Naive thymus-derived CD8-positive, alpha-beta T cell (primary cell): ENCODE measurements at regions not wholly inside any gene's neighbourhood (a gene's known extent, or its start where the extent isn't known, plus 50 kb on each side); places are given as distances from the start of the nearest gene placed in this dataset.

Source experiments
- ATAC-seq, 2 donors: fragments of 150-1000 bp; cut with Tn5 transposase in 1 of 2; sonication (Bioruptor Pico), chemical (Tn5 transposase) in 1 of 2; 1 replicate in 1 of 2; 2 replicates in 1 of 2; pipeline ENCODE4 v1.10.0; 2021; ENCODE audit warnings: mild to moderate bottlenecking in 2 of 2, moderate library complexity in 2 of 2
- POLR2A ChIA-PET: fragments of 350-600 bp; sonication (Branson Sonifier 250); formaldehyde crosslinking; loops from one replicate; lab custom pipeline; 2021; ENCODE audit warnings: antibody characterized with exemption; lab: Charles Lee
- DNase-seq, 10 donors: peaks; one replicate each; pipeline versions ENCODE4 v3.0.0 to v3.0.0-alpha.2; 2020 to 2022
- H3K27ac Mint-ChIP-seq, 10 donors: one replicate each; pipeline ENCODE4 v1.8.0; 2020 to 2022; ENCODE audit warnings: mild to moderate bottlenecking in 10 of 10, mixed read lengths in 10 of 10, moderate library complexity in 4 of 10, inconsistent platforms in 1 of 10
- H3K27me3 Mint-ChIP-seq, 5 donors: one replicate each; pipeline ENCODE4 v1.8.0; 2021 to 2022; ENCODE audit warnings: mixed read lengths in 5 of 5
- H3K36me3 Mint-ChIP-seq, 3 donors: one replicate each; pipeline ENCODE4 v1.8.0; 2020 to 2022; ENCODE audit warnings: mixed read lengths in 3 of 3, mild to moderate bottlenecking in 2 of 3, inconsistent platforms in 1 of 3
- H3K4me1 Mint-ChIP-seq, 4 donors: one replicate each; pipeline ENCODE4 v1.8.0; 2021 to 2022; ENCODE audit warnings: mixed read lengths in 4 of 4
- H3K4me3 Mint-ChIP-seq, 10 donors: one replicate each; pipeline ENCODE4 v1.8.0; 2020 to 2022; ENCODE audit warnings: mild to moderate bottlenecking in 10 of 10, mixed read lengths in 10 of 10, moderate library complexity in 6 of 10, inconsistent platforms in 1 of 10
- H3K9me3 Mint-ChIP-seq, 9 donors: one replicate each; pipeline ENCODE4 v1.8.0; 2020 to 2022; ENCODE audit warnings: mixed read lengths in 9 of 9, mild to moderate bottlenecking in 3 of 9, inconsistent platforms in 1 of 9, moderate library complexity in 1 of 9

- POLR2A ChIA-PET: no interaction called here
Measured at GRCh38 chr1:4557949-4558348, 96.5 kb upstream of the AJAP1 start.

GRCh38 chr1:4561205-4561604 is 93.2 kb upstream of the AJAP1 start:
- no peaks in the 10 kb centered on the region for H3K4me1 Mint-ChIP-seq
- POLR2A ChIA-PET: no interaction called here
- no peak overlapping the region for H3K27ac Mint-ChIP-seq
- ATAC-seq (no peak), DNase-seq (no peak)
- no peaks in the 10 kb centered on the region for H3K36me3 Mint-ChIP-seq
- peaks cover 0 to 1% (median 0%) of the 10 kb centered on the region in 9 donors for H3K9me3 Mint-ChIP-seq
- H3K27me3 Mint-ChIP-seq: peaks cover 12 to 36% (median 15%) of the 10 kb centered on the region in 5 donors
- no peak overlapping the region for H3K4me3 Mint-ChIP-seq

More at GRCh38 chr1:4557949-4558348, 96.5 kb upstream of the AJAP1 start:
- ATAC-seq: no peak
- DNase-seq: no peak
- no peak overlapping the region for H3K4me3 Mint-ChIP-seq
- H3K4me1 Mint-ChIP-seq: no peaks in the 10 kb centered on the region
- H3K27ac Mint-ChIP-seq: no peak overlapping the region
- peaks cover 12 to 47% (median 18%) of the 10 kb centered on the region in 5 donors for H3K27me3 Mint-ChIP-seq
- no peaks in the 10 kb centered on the region for H3K36me3 Mint-ChIP-seq
- H3K9me3 Mint-ChIP-seq: peaks cover 0 to 4% (median 0%) of the 10 kb centered on the region in 9 donors

GRCh38 chr1:4562321-4562720 is 92.1 kb upstream of the AJAP1 start:
- Mint-ChIP-seq H3K27ac (no peak overlapping the region), H3K27me3 (peaks cover 12 to 47% (median 20%) of the 10 kb centered on the region in 5 donors), H3K36me3 (peaks cover 0 to 5% (median 0%) of the 10 kb centered on the region in 3 donors), H3K4me3 (no peak overlapping the region), H3K4me1 (no peaks in the 10 kb centered on the region), H3K9me3 (peaks cover 0 to 1% (median 0%) of the 10 kb centered on the region in 9 donors)
- DNase-seq (no peak), ATAC-seq (no peak)
- POLR2A ChIA-PET: no interaction called here

GRCh38 chr1:4563586-4563985 is 90.8 kb upstream of the AJAP1 start:
- peaks cover 12 to 58% (median 19%) of the 10 kb centered on the region in 5 donors for H3K27me3 Mint-ChIP-seq
- DNase-seq (no peak), ATAC-seq (no peak)
- H3K4me1 Mint-ChIP-seq: no peaks in the 10 kb centered on the region
- H3K4me3 Mint-ChIP-seq: no peak overlapping the region
- POLR2A ChIA-PET: no interaction called here
- H3K27ac Mint-ChIP-seq: no peak overlapping the region
- peaks cover 0 to 1% (median 0%) of the 10 kb centered on the region in 9 donors for H3K9me3 Mint-ChIP-seq
- H3K36me3 Mint-ChIP-seq: peaks cover 0 to 9% (median 0%) of the 10 kb centered on the region in 3 donors

- no peak overlapping the region for H3K27ac Mint-ChIP-seq
- ATAC-seq: no peak
- POLR2A ChIA-PET: no interaction called here
- H3K9me3 Mint-ChIP-seq: no peaks in the 10 kb centered on the region
- no peak overlapping the region for H3K4me3 Mint-ChIP-seq
- H3K4me1 Mint-ChIP-seq: no peaks in the 10 kb centered on the region
- peaks cover 9 to 58% (median 17%) of the 10 kb centered on the region in 5 donors for H3K27me3 Mint-ChIP-seq
- no peak for DNase-seq
- peaks cover 0 to 9% (median 0%) of the 10 kb centered on the region in 3 donors for H3K36me3 Mint-ChIP-seq
Measured at GRCh38 chr1:4564051-4564450, 90.4 kb upstream of the AJAP1 start.

GRCh38 chr1:4565166-4565565 is 89.2 kb upstream of the AJAP1 start:
- Mint-ChIP-seq H3K27ac (no peak overlapping the region), H3K36me3 (peaks cover 0 to 9% (median 0%) of the 10 kb centered on the region in 3 donors), H3K4me1 (no peaks in the 10 kb centered on the region), H3K4me3 (no peak overlapping the region), H3K27me3 (peaks cover 9 to 54% (median 19%) of the 10 kb centered on the region in 5 donors), H3K9me3 (no peaks in the 10 kb centered on the region)
- ATAC-seq (no peak), DNase-seq (no peak)
- POLR2A ChIA-PET: no interaction called here

GRCh38 chr1:4565801-4566449 is 88.5 kb upstream of the AJAP1 start:
- POLR2A ChIA-PET: no interaction called here
- H3K27ac Mint-ChIP-seq: no peak overlapping the region
- H3K27me3 Mint-ChIP-seq: peaks cover 9 to 53% (median 19%) of the 10 kb centered on the region in 5 donors
- no peak for DNase-seq
- no peaks in the 10 kb centered on the region for H3K9me3 Mint-ChIP-seq
- H3K4me3 Mint-ChIP-seq: no peak overlapping the region
- H3K4me1 Mint-ChIP-seq: no peaks in the 10 kb centered on the region
- H3K36me3 Mint-ChIP-seq: peaks cover 0 to 9% (median 0%) of the 10 kb centered on the region in 3 donors
- ATAC-seq: no peak

- Mint-ChIP-seq H3K27me3 (peaks cover 7 to 43% (median 18%) of the 10 kb centered on the region in 5 donors), H3K4me3 (no peak overlapping the region), H3K9me3 (no peaks in the 10 kb centered on the region), H3K36me3 (peaks cover 0 to 9% (median 2%) of the 10 kb centered on the region in 3 donors), H3K27ac (no peak overlapping the region), H3K4me1 (no peaks in the 10 kb centered on the region)
- POLR2A ChIA-PET: no interaction called here
- no peak for ATAC-seq
- DNase-seq: no peak
Measured at GRCh38 chr1:4571263-4571662, 83.1 kb upstream of the AJAP1 start.

- Mint-ChIP-seq H3K4me1 (no peaks in the 10 kb centered on the region), H3K27me3 (peaks cover 10 to 27% (median 21%) of the 10 kb centered on the region in 5 donors), H3K36me3 (peaks cover 0 to 2% (median 0%) of the 10 kb centered on the region in 3 donors), H3K27ac (no peak overlapping the region), H3K4me3 (no peak overlapping the region), H3K9me3 (no peaks in the 10 kb centered on the region)
- POLR2A ChIA-PET: no interaction called here
- DNase-seq (no peak), ATAC-seq (no peak)
Measured at GRCh38 chr1:4573526-4573925, 80.9 kb upstream of the AJAP1 start.

GRCh38 chr1:4581807-4582206 is 72.6 kb upstream of the AJAP1 start:
- no peak for DNase-seq
- Mint-ChIP-seq H3K9me3 (no peaks in the 10 kb centered on the region), H3K27ac (no peak overlapping the region), H3K27me3 (peaks cover 30 to 77% (median 55%) of the 10 kb centered on the region in 5 donors), H3K4me1 (peaks cover 0 to 5% (median 3%) of the 10 kb centered on the region in 4 donors), H3K4me3 (no peak overlapping the region), H3K36me3 (no peaks in the 10 kb centered on the region)
- POLR2A ChIA-PET: no interaction called here
- no peak for ATAC-seq

- POLR2A ChIA-PET: no interaction called here
- ATAC-seq (no peak), DNase-seq (no peak)
- Mint-ChIP-seq H3K4me1 (peaks cover 0 to 5% (median 3%) of the 10 kb centered on the region in 4 donors), H3K9me3 (no peaks in the 10 kb centered on the region), H3K27me3 (peaks cover 31 to 75% (median 53%) of the 10 kb centered on the region in 5 donors), H3K27ac (no peak overlapping the region), H3K36me3 (no peaks in the 10 kb centered on the region), H3K4me3 (no peak overlapping the region)
Measured at GRCh38 chr1:4584449-4584848, 70.0 kb upstream of the AJAP1 start.

- H3K27me3 Mint-ChIP-seq: peaks cover 31 to 68% (median 45%) of the 10 kb centered on the region in 5 donors
- no peaks in the 10 kb centered on the region for H3K9me3 Mint-ChIP-seq
- DNase-seq: peak in 7 of 10 donors; percentile 1 to 46 (median 22)
- no peak overlapping the region for H3K4me3 Mint-ChIP-seq
- H3K4me1 Mint-ChIP-seq: peaks cover 0 to 5% (median 3%) of the 10 kb centered on the region in 4 donors
- H3K36me3 Mint-ChIP-seq: no peaks in the 10 kb centered on the region
- POLR2A ChIA-PET: no interaction called here
- H3K27ac Mint-ChIP-seq: peak overlapping the region in 1 of 10 donors; percentile 11
- ATAC-seq: no peak
Measured at GRCh38 chr1:4585216-4585615, 69.2 kb upstream of the AJAP1 start.

- DNase-seq (no peak), ATAC-seq (no peak)
- no peaks in the 10 kb centered on the region for H3K36me3 Mint-ChIP-seq
- peaks cover 0 to 5% (median 3%) of the 10 kb centered on the region in 4 donors for H3K4me1 Mint-ChIP-seq
- POLR2A ChIA-PET: no interaction called here
- H3K9me3 Mint-ChIP-seq: no peaks in the 10 kb centered on the region
- no peak overlapping the region for H3K4me3 Mint-ChIP-seq
- peaks cover 28 to 63% (median 40%) of the 10 kb centered on the region in 5 donors for H3K27me3 Mint-ChIP-seq
- H3K27ac Mint-ChIP-seq: peak overlapping the region in 1 of 10 donors; percentile 3
Measured at GRCh38 chr1:4585705-4586104, 68.7 kb upstream of the AJAP1 start.
